GM12878 (cell line): ENCODE measurements at regions not wholly inside any gene's neighbourhood (a gene's known extent, or its start where the extent isn't known, plus 50 kb on each side); places are given as distances from the start of the nearest gene placed in this dataset.

Experiments used
- ATAC-seq: fragments of 200-7000 bp; cut with Tn5 transposase; 3 replicates; pipeline ENCODE4 v1.9.1; 2020; ENCODE audit warnings: mild to moderate bottlenecking, moderate library complexity
- BruUV-seq: library from RNA; stranded (reverse); fragments of 400-500 nt; replicated peaks from 2 replicates; lab custom pipeline; 2021; lab: Mats Ljungman, UMichigan
- CTCF ChIA-PET: fragments of 300-600 bp; sonication (Branson Sonifier 250); formaldehyde crosslinking; extraction: SDS; loops from one replicate; lab custom pipeline; 2021; ENCODE audit warnings: inconsistent platforms; lab: Yijun Ruan, JAX
- POLR2A ChIA-PET: fragments of 350-600 bp; formaldehyde crosslinking; extraction: SDS; loops from one replicate; lab custom pipeline; 2021; ENCODE audit warnings: inconsistent platforms; lab: Charles Lee
- RAD21 ChIA-PET: fragments of 300-600 bp; sonication (Branson Sonifier 250); formaldehyde crosslinking; loops from one replicate; lab custom pipeline; 2023; ENCODE audit warnings: antibody characterized with exemption; ENCODE audit not compliant: unreplicated experiment; lab: Charles Lee
- SMC1A ChIA-PET: fragments of 300-600 bp; sonication (Branson Sonifier 250); formaldehyde crosslinking; loops from one replicate; lab custom pipeline; 2023; ENCODE audit not compliant: unreplicated experiment, uncharacterized antibody; lab: Charles Lee
- DNase-seq: peaks from one replicate; pipeline ENCODE4 v3.0.0-alpha.2; 2011; ENCODE audit warnings: low read depth, low spot score
- FAIRE-seq: peaks from 3 replicates; lab custom pipeline; 2011; peaks lifted over from hg19 to GRCh38; lab: Jason Lieb, UNC
- H2AFZ ChIP-seq: 2 replicates; pipeline ENCODE4 v1.6.0; 2011; ENCODE audit warnings: low read depth, low read length, control low read depth; ENCODE audit not compliant: control insufficient read depth
- H3K27ac ChIP-seq: 2 replicates; pipeline ENCODE4 v1.5.1; 2011; ENCODE audit warnings: control low read depth; ENCODE audit not compliant: control insufficient read depth, insufficient read depth
- H3K27me3 ChIP-seq, 2 experiments: replicated peaks in 1 of 2; 2 replicates each; pipeline versions ENCODE4 v1.6.0 to v1.6.1; 2011; ENCODE audit warnings: low read length in 1 of 2; ENCODE audit not compliant: control insufficient read depth in 2 of 2, insufficient read depth in 2 of 2
- H3K36me3 ChIP-seq, 2 experiments: 2 replicates each; pipeline ENCODE4 v1.5.1; 2011; ENCODE audit warnings: low read length in 1 of 2; ENCODE audit not compliant: control insufficient read depth in 2 of 2, insufficient read depth in 2 of 2
- H3K4me1 ChIP-seq: 2 replicates; pipeline ENCODE4 v1.6.1; 2011; ENCODE audit warnings: mild to moderate bottlenecking, low read length, moderate library complexity, mixed read lengths; ENCODE audit not compliant: control insufficient read depth, insufficient read depth
- H3K4me2 ChIP-seq: 2 replicates; pipeline ENCODE4 v1.6.0; 2011; ENCODE audit warnings: control low read depth; ENCODE audit not compliant: control insufficient read depth, insufficient read depth
- H3K4me3 ChIP-seq: fragments of 200-600 bp; sonication (generic); 2 replicates; pipeline ENCODE4 v1.5.1; 2016
- H3K79me2 ChIP-seq: 2 replicates; pipeline ENCODE4 v1.6.0; 2011; ENCODE audit warnings: low read length; ENCODE audit not compliant: control insufficient read depth, insufficient read depth
- H3K9ac ChIP-seq: 2 replicates; pipeline ENCODE4 v1.8.0; 2011; ENCODE audit warnings: low read length, control low read depth, mixed read lengths; ENCODE audit not compliant: control insufficient read depth, insufficient read depth
- H3K9me3 ChIP-seq: replicated peaks from 3 replicates; pipeline ENCODE4 v1.5.1; 2011; ENCODE audit warnings: mild to moderate bottlenecking, low read length; ENCODE audit not compliant: control insufficient read depth, insufficient read depth
- H4K20me1 ChIP-seq: 2 replicates; pipeline ENCODE4 v1.6.0; 2011; ENCODE audit not compliant: control insufficient read depth, insufficient read depth
- BACH1 ChIP-seq: fragments of 450-650 bp; IDR thresholded peaks from 2 replicates; pipeline ENCODE4 v1.6.1; 2017; ENCODE audit warnings: mild to moderate bottlenecking, borderline replicate concordance
- EP300 ChIP-seq, 2 experiments: fragments of 150-350 bp in 1 of 2; IDR thresholded peaks; 2 replicates each; pipeline ENCODE4 v1.6.1; 2011 to 2012; ENCODE audit warnings: low read depth in 2 of 2, low read length in 2 of 2, borderline replicate concordance in 1 of 2, improper control_type of control experiment in 1 of 2, inconsistent platforms in 1 of 2; ENCODE audit not compliant: control insufficient read depth in 1 of 2
- FOS ChIP-seq: IDR thresholded peaks from 3 replicates; pipeline ENCODE4 v1.6.1; 2011; ENCODE audit warnings: borderline replicate concordance; ENCODE audit not compliant: insufficient read length; ENCODE audit errors: extremely low read depth
- JUNB ChIP-seq: IDR thresholded peaks from 2 replicates; pipeline ENCODE4 v1.6.1; 2016; ENCODE audit warnings: antibody characterized with exemption, mild to moderate bottlenecking
- MTA3 ChIP-seq: IDR thresholded peaks from 2 replicates; pipeline ENCODE4 v1.6.1; 2012; ENCODE audit warnings: low read length, inconsistent platforms, borderline replicate concordance
- POLR2A ChIP-seq: IDR thresholded peaks from 2 replicates; pipeline ENCODE4 v1.6.1; 2011; ENCODE audit warnings: low read depth, mild to moderate bottlenecking, low read length
- RBBP5 ChIP-seq: fragments of 200-600 bp; sonication (generic); conservative IDR thresholded peaks from 2 replicates; pipeline ENCODE4 v1.6.1; 2016
- SRF ChIP-seq, 2 experiments: IDR thresholded peaks; 2 replicates each; pipeline ENCODE4 v1.6.1; 2011; ENCODE audit warnings: low read depth in 2 of 2, low read length in 2 of 2, mild to moderate bottlenecking in 1 of 2, moderate library complexity in 1 of 2
- STAT1 ChIP-seq: fragments of 450-650 bp; conservative IDR thresholded peaks from 2 replicates; pipeline ENCODE4 v1.6.1; 2014; ENCODE audit warnings: antibody characterized with exemption, mild to moderate bottlenecking
- STAT3 ChIP-seq: IDR thresholded peaks from 2 replicates; pipeline ENCODE4 v1.6.1; 2011; ENCODE audit warnings: low read depth, low read length, improper control_type of control experiment
- TCF7 ChIP-seq: IDR thresholded peaks from 2 replicates; pipeline ENCODE4 v1.6.1; 2014; ENCODE audit warnings: antibody characterized with exemption, borderline replicate concordance
- WGBS: methylation state at CpG from one replicate; pipeline ENCODE4 v1.1.6; 2016; ENCODE audit warnings: low lambda C conversion rate; ENCODE audit not compliant: insufficient replicate concordance, insufficient coverage; ENCODE audit errors: missing lambda C conversion rate; 5-methylcytosine and 5-hydroxymethylcytosine counted together
- in situ Hi-C: fragments of 300-500 bp; cut with MboI; formaldehyde crosslinking; loops from 9 replicates; pipeline ENCODE4 v1.14.3; 2018; ENCODE audit warnings: mixed read lengths
- intact Hi-C: fragments of 100-400 bp; cut with micrococcal nuclease; formaldehyde crosslinking; loops from one replicate; pipeline ENCODE4 v1.14.2; 2022; ENCODE audit not compliant: unreplicated experiment
- TF ChIP-seq, protein P1 (sequence below): IDR thresholded peaks from 2 replicates; pipeline ENCODE4 v1.6.1; 2012; ENCODE audit warnings: low read depth, low read length, improper control_type of control experiment

DNA sequence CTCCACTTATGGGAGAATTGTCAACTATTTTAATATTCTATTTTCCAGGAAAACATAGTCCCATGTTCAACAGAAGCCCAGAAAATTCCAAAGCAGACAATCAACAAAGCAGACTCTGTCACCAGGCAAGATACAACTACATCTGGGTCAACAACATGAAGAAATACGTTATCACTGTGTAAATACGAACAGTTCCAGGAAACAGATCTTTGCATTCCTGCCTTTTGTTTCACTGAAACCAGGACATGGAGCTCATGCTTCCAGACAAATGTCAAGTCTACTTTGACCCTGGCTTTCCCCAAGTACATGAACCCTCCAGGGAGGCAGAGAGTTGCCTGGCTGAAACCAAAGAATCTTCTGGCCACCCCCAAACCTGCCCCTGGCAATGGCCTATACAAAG is 106.7 kb downstream of the SETD4 start:
- Histone ChIP-seq H2AFZ (no peak overlapping the region), H3K79me2 (no peaks in the 10 kb centered on the region), H4K20me1 (no peaks in the 10 kb centered on the region), H3K27me3 (peaks cover 1 to 3% of the 10 kb centered on the region in 2 experiments; a peak in 2 of 4 replicates), H3K4me2 (no peak overlapping the region), H3K36me3 (no peaks in the 10 kb centered on the region), H3K27ac (no peak overlapping the region), H3K4me1 (no peaks in the 10 kb centered on the region), H3K4me3 (no peak overlapping the region), H3K9ac (no peak overlapping the region), H3K9me3 (no peaks in the 10 kb centered on the region)
- RAD21 ChIA-PET = no interaction called here
- no peak for DNase-seq
- FAIRE-seq = no peak
- intact Hi-C loops (no loop called here), in situ Hi-C loops (no loop called here)
- 4% methylated on average over 2 of the region's 2 CpGs for WGBS
- SMC1A ChIA-PET = no interaction called here
- POLR2A ChIA-PET = no interaction called here
- TF ChIP-seq MTA3 = no peak
- no peak for TF ChIP-seq STAT1
- TF ChIP-seq BACH1 = no peak
- no peak for TF ChIP-seq JUNB
- TF ChIP-seq EP300 (IDR thresholded peaks at IDR 0.05; ENCODE audit: borderline replicate concordance in 1 of 2, control insufficient read depth in 1 of 2, low read depth in 2 of 2, low read length in 2 of 2) = no peak
- TF ChIP-seq RBBP5 = no peak
- TF ChIP-seq STAT3 = no peak
- no peak for TF ChIP-seq POLR2A
- no peak for TF ChIP-seq SRF (IDR thresholded peaks at IDR 0.05; ENCODE audit: low read depth in 2 of 2, low read length in 2 of 2)
- TF ChIP-seq FOS = no peak
- no peak for TF ChIP-seq TCF7
- TF ChIP-seq, protein P1, sequence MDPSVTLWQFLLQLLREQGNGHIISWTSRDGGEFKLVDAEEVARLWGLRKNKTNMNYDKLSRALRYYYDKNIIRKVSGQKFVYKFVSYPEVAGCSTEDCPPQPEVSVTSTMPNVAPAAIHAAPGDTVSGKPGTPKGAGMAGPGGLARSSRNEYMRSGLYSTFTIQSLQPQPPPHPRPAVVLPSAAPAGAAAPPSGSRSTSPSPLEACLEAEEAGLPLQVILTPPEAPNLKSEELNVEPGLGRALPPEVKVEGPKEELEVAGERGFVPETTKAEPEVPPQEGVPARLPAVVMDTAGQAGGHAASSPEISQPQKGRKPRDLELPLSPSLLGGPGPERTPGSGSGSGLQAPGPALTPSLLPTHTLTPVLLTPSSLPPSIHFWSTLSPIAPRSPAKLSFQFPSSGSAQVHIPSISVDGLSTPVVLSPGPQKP = no peak
- CTCF ChIA-PET = interaction anchor here (0.9 kb wide), 1 partner anchor 9 kb away, joined by 3 read pairs; no protein-coding TSS in a partner anchor
- no TSS peak for BruUV-seq
- no peak for ATAC-seq
